K562 (cell line): ENCODE measurements at regions not wholly inside any gene's neighbourhood (a gene's known extent, or its start where the extent isn't known, plus 50 kb on each side); places are given as distances from the start of the nearest gene placed in this dataset.

Experiments used
- ATAC-seq: fragments of 200-7000 bp; cut with Tn5 transposase; 3 replicates; pipeline ENCODE4 v1.9.1; 2020; ENCODE audit warnings: moderate library complexity
- BruUV-seq: library from RNA; stranded (reverse); fragments of 400-500 nt; replicated peaks from 2 replicates; lab custom pipeline; 2021; lab: Mats Ljungman, UMichigan
- CTCF ChIA-PET: fragments of 300-600 bp; formaldehyde crosslinking; extraction: SDS; loops from one replicate; lab custom pipeline; 2021; ENCODE audit warnings: low intra/inter-chr PET ratio; lab: Yijun Ruan, JAX
- POLR2A ChIA-PET: fragments of 300-600, 350-650 bp; sonication (Branson Sonifier 250); formaldehyde crosslinking; extraction: SDS; loops from one replicate; lab custom pipeline; 2021; ENCODE audit warnings: antibody characterized with exemption, inconsistent platforms; lab: Yijun Ruan, JAX
- DNase-seq, 4 experiments: peaks; one replicate each; pipeline versions ENCODE4 v3.0.0 to v3.0.0-alpha.2; 2011 to 2018; ENCODE audit warnings: low spot score in 3 of 4, mixed read lengths in 3 of 4; ENCODE audit errors: extremely low read depth in 1 of 4
- FAIRE-seq: peaks from 2 replicates; lab custom pipeline; 2011; peaks lifted over from hg19 to GRCh38; lab: Jason Lieb, UNC
- H2AFZ ChIP-seq: 2 replicates; pipeline ENCODE4 v1.6.0; 2011; ENCODE audit warnings: low read depth, low read length, control low read depth, inconsistent platforms
- H3K27ac ChIP-seq: fragments of 200-600 bp; 3 replicates; pipeline ENCODE4 v1.8.0; 2011; ENCODE audit warnings: low read depth, mild to moderate bottlenecking, control low read depth, inconsistent platforms, low read length, moderate library complexity, mixed read lengths; ENCODE audit errors: extremely low read depth
- H3K27me3 ChIP-seq, 2 experiments: fragments of 300-600 bp in 1 of 2; 2 replicates in 1 of 2; 3 replicates in 1 of 2; pipeline versions ENCODE4 v1.6.0 to v1.8.0; 2011; ENCODE audit warnings: inconsistent platforms in 2 of 2, low read length in 2 of 2, mild to moderate bottlenecking in 1 of 2, mixed read lengths in 1 of 2, moderate library complexity in 1 of 2; ENCODE audit not compliant: control insufficient read depth in 2 of 2, insufficient read depth in 2 of 2
- H3K36me3 ChIP-seq: fragments of 300-600 bp; 3 replicates; pipeline ENCODE4 v1.8.0; 2011; ENCODE audit warnings: mild to moderate bottlenecking, low read length, inconsistent platforms; ENCODE audit not compliant: control insufficient read depth, insufficient read depth
- H3K4me1 ChIP-seq, 2 experiments: fragments of 200-600 bp in 1 of 2; replicated peaks in 1 of 2; 2 replicates in 1 of 2; 3 replicates in 1 of 2; pipeline versions ENCODE4 v1.5.1 to v1.8.0; 2011; ENCODE audit warnings: inconsistent platforms in 2 of 2, low read length in 2 of 2, mild to moderate bottlenecking in 1 of 2, mixed read lengths in 1 of 2, moderate library complexity in 1 of 2; ENCODE audit not compliant: control insufficient read depth in 2 of 2, insufficient read depth in 2 of 2
- H3K4me2 ChIP-seq: 2 replicates; pipeline ENCODE4 v1.6.1; 2011; ENCODE audit warnings: low read length, control low read depth, inconsistent platforms, mixed read lengths; ENCODE audit not compliant: insufficient read depth
- H3K4me3 ChIP-seq: fragments of 200-600 bp; sonication (generic), shearing (Covaris generic); 2 replicates; pipeline ENCODE4 v1.5.1; 2016; ENCODE audit warnings: control low read depth, inconsistent platforms
- H3K79me2 ChIP-seq: fragments of 200-600 bp; 3 replicates; pipeline ENCODE4 v1.8.0; 2011; ENCODE audit warnings: low read length, inconsistent platforms; ENCODE audit not compliant: control insufficient read depth, insufficient read depth
- H3K9ac ChIP-seq, 2 experiments: 2 replicates each; pipeline versions ENCODE4 v1.6.0 to v1.6.1; 2011; ENCODE audit warnings: low read depth in 2 of 2, low read length in 2 of 2, control low read depth in 1 of 2, inconsistent platforms in 1 of 2, mild to moderate bottlenecking in 1 of 2, mixed read lengths in 1 of 2; ENCODE audit not compliant: insufficient read depth in 1 of 2
- H3K9me1 ChIP-seq: one replicate; pipeline ENCODE4 v1.6.0; 2011; ENCODE audit warnings: inconsistent platforms, mild to moderate bottlenecking, low read length, moderate library complexity; ENCODE audit not compliant: control insufficient read depth, insufficient read depth
- H3K9me3 ChIP-seq: replicated peaks from 2 replicates; pipeline ENCODE4 v1.5.1; 2011; ENCODE audit warnings: low read depth, low read length, inconsistent platforms; ENCODE audit not compliant: control insufficient read depth, insufficient read depth
- H4K20me1 ChIP-seq: replicated peaks from 2 replicates; pipeline ENCODE4 v1.6.1; 2011; ENCODE audit warnings: low read length, inconsistent platforms, mixed read lengths; ENCODE audit not compliant: control insufficient read depth, insufficient read depth
- DPF2 ChIP-seq: fragments of 450-650 bp; IDR thresholded peaks from 2 replicates; pipeline ENCODE4 v1.6.1; 2016
- ERF ChIP-seq: fragments of 450-650 bp; formaldehyde crosslinking; IDR thresholded peaks from 2 replicates; pipeline ENCODE4 v1.4.0; 2020; ENCODE audit warnings: mild to moderate bottlenecking, mixed read lengths
- HLTF ChIP-seq: fragments of 450-650 bp; IDR thresholded peaks from 2 replicates; pipeline ENCODE4 v1.6.1; 2016
- MYNN ChIP-seq, 2 experiments: sonication (generic); formaldehyde crosslinking in 1 of 2; IDR thresholded peaks; 2 replicates each; pipeline versions ENCODE4 v1.5.0 to v1.6.1; 2016 to 2020; ENCODE audit warnings: antibody characterized with exemption in 1 of 2, missing genetic modification reagents in 1 of 2
- NCOA1 ChIP-seq: fragments of 450-650 bp; IDR thresholded peaks from 2 replicates; pipeline ENCODE4 v1.6.1; 2016; ENCODE audit warnings: low read depth
- PCBP2 ChIP-seq: fragments of 200-400 bp; formaldehyde crosslinking; IDR thresholded peaks from 2 replicates; pipeline ENCODE4 v1.6.1; 2018; ENCODE audit warnings: low read length, low read depth, mild to moderate bottlenecking, moderate library complexity; ENCODE audit not compliant: poor library complexity, severe bottlenecking
- STAG1 ChIP-seq: sonication (generic); formaldehyde crosslinking; IDR thresholded peaks from 2 replicates; pipeline ENCODE4 v1.5.0; 2020; ENCODE audit warnings: missing genetic modification reagents, borderline replicate concordance
- ZBTB7A ChIP-seq: IDR thresholded peaks from 2 replicates; pipeline ENCODE4 v1.6.1; 2011; ENCODE audit warnings: low read depth, mild to moderate bottlenecking, low read length, moderate library complexity, borderline replicate concordance; ENCODE audit not compliant: control insufficient read depth
- ZNF12 ChIP-seq: sonication (generic); formaldehyde crosslinking; IDR thresholded peaks from 2 replicates; pipeline ENCODE4 v1.4.0; 2020; ENCODE audit warnings: mild to moderate bottlenecking, missing genetic modification reagents
- ZNF764 ChIP-seq: fragments of 250-450 bp; sonication (Bioruptor Pico); IDR thresholded peaks from 2 replicates; pipeline ENCODE4 v1.4.0; 2020; ENCODE audit warnings: low read depth, mild to moderate bottlenecking, moderate library complexity
- ZNF77 ChIP-seq: fragments of 250-450 bp; sonication (Bioruptor Pico); IDR thresholded peaks from 2 replicates; pipeline ENCODE4 v1.5.0; 2020
- WGBS: fragments of 100-300 bp; shearing (Covaris generic); methylation state at CpG from one replicate; pipeline ENCODE4 v1.1.6; 2016; ENCODE audit warnings: low coverage, mixed read lengths; ENCODE audit not compliant: insufficient coverage; ENCODE audit errors: missing lambda C conversion rate; 5-methylcytosine and 5-hydroxymethylcytosine counted together
- in situ Hi-C: fragments of 300-500 bp; cut with MboI; formaldehyde crosslinking; loops from 4 replicates; pipeline ENCODE4 v1.15.0; 2018; ENCODE audit warnings: inconsistent platforms, mixed read lengths
- intact Hi-C: fragments of 100-400 bp; cut with micrococcal nuclease; formaldehyde crosslinking; loops from 2 replicates; pipeline ENCODE4 v1.14.2; 2022
- TF ChIP-seq, protein P1 (sequence below): sonication (generic); formaldehyde crosslinking; IDR thresholded peaks from 2 replicates; pipeline ENCODE4 v1.9.0; 2022; ENCODE audit warnings: mild to moderate bottlenecking, missing genetic modification reagents

DNA sequence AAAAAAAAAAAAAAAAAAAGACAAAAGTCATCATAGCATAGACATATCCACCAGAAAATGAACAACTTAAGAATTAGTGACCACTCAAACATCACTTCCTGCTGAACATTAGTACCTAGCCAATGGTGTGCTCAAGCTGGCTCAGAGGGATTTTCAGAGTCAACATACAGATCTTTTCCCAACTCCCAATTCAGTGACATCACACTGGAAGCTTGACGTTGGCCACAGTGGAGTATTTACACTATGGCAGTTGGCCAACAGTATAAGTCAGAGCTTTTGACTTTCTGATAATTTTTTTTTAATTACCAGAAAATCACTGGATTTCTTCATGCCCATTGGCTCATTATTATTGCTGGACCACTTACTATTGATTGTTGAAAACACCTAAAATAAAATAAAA lies 383.5 kb downstream of the ARHGEF28 start:
- 0% methylated on average over 1 of the region's 1 CpG for WGBS
- intact Hi-C loops (no loop called here), in situ Hi-C loops (no loop called here)
- Histone ChIP-seq H3K36me3 (no peaks in the 10 kb centered on the region), H4K20me1 (no peaks in the 10 kb centered on the region), H3K4me1 (no peaks in the 10 kb centered on the region), H3K79me2 (no peaks in the 10 kb centered on the region), H3K27me3 (no peaks in the 10 kb centered on the region), H3K9ac (no peak overlapping the region), H3K27ac (no peak overlapping the region), H3K4me2 (no peak overlapping the region), H3K4me3 (no peak overlapping the region), H3K9me1 (no peaks in the 10 kb centered on the region), H3K9me3 (no peaks in the 10 kb centered on the region), H2AFZ (no peak overlapping the region)
- DNase-seq, result no peak
- no peak for TF ChIP-seq ZNF77 (CRISPR knock-in tag)
- no peak for TF ChIP-seq HLTF
- no peak for TF ChIP-seq STAG1 (CRISPR knock-in tag)
- TF ChIP-seq, protein P1, sequence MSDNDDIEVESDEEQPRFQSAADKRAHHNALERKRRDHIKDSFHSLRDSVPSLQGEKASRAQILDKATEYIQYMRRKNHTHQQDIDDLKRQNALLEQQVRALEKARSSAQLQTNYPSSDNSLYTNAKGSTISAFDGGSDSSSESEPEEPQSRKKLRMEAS, result no peak
- no peak for ATAC-seq
- ChIA-PET POLR2A (no interaction called here), CTCF (no interaction called here)
- FAIRE-seq, result no peak
- no TSS peak for BruUV-seq

DNA sequence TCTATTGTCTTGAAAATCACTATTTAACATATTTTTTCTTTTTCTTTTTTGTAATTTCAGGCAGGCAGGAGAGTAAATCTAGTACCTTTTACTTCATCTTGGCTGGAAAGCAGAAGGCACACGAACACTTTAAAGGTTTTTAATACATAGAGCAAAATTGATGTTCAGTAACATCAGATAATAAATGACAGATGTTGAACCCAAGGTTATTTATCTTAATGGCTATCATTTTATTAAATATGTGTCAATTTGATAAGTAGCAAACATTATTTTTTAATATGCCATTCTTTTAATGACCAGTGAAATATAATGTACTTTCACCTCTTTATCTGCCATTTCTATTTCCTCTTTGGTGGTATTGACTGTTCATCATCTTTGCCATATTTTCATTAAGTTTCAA lies 381.2 kb downstream of the ARHGEF28 start:
- no peaks in the 10 kb centered on the region for H3K9me1 ChIP-seq
- no peaks in the 10 kb centered on the region for H3K27me3 ChIP-seq
- H2AFZ ChIP-seq, result no peak overlapping the region
- WGBS, result 0% methylated on average over 1 of the region's 1 CpG
- FAIRE-seq (no peak), DNase-seq (no peak), ATAC-seq (no peak)
- no TSS peak for BruUV-seq
- POLR2A ChIA-PET, result no interaction called here
- H3K4me2 ChIP-seq, result no peak overlapping the region
- no peaks in the 10 kb centered on the region for H4K20me1 ChIP-seq
- H3K36me3 ChIP-seq, result no peaks in the 10 kb centered on the region
- CTCF ChIA-PET, result no interaction called here
- no peaks in the 10 kb centered on the region for H3K9me3 ChIP-seq
- H3K27ac ChIP-seq, result no peak overlapping the region
- no peaks in the 10 kb centered on the region for H3K4me1 ChIP-seq
- H3K4me3 ChIP-seq, result no peak overlapping the region
- intact Hi-C loops, result no loop called here
- no peaks in the 10 kb centered on the region for H3K79me2 ChIP-seq
- no peak overlapping the region for H3K9ac ChIP-seq
- in situ Hi-C loops, result no loop called here
- TF ChIP-seq PCBP2 (no peak), MYNN (IDR thresholded peaks at IDR 0.05) (no peak), MYNN (CRISPR knock-in tag; IDR thresholded peaks at IDR 0.05) (no peak), ZNF764 (CRISPR knock-in tag) (no peak), ZNF12 (CRISPR knock-in tag) (no peak), ERF (CRISPR knock-in tag) (no peak), ZBTB7A (no peak), NCOA1 (no peak), DPF2 (no peak)
- TF ChIP-seq, all 486 proteins: peak for 0
